ENCODE measurements at regions not wholly inside any gene's neighbourhood (a gene's known extent, or its start where the extent isn't known, plus 50 kb on each side); places are given as distances from the start of the nearest gene placed in this dataset.

DNA sequence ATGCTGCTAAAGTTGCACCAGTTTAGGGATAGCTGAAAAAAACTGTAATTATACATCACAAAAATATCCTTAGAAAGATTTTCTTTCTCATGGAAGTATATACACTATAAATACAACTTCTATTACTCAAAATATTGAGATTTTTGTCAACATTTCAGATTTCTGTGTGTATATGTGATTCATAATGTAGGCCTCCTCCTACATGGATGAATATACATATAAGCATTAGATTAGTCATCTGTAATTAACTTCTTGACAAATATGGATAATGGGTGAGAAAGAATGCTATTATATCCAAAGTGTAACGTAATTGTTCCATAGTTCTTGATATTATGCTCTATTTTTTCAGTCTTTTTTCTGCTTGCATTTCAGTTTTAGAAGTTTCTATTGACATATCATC lies 124.9 kb downstream of the CBLL2 start:
- no peaks in the 10 kb centered on the region for H3K79me2 ChIP-seq (replicated peaks; ENCODE audit: insufficient read depth, low read length)
- H3K27ac ChIP-seq (ENCODE audit: low read length), result no peak overlapping the region
- no peak overlapping the region for H2AFZ ChIP-seq (ENCODE audit: low read depth, low read length)
- no peak overlapping the region for H3K4me3 ChIP-seq (ENCODE audit: low read length)
- no peak for TF ChIP-seq SMC3 (conservative IDR thresholded peaks at IDR 0.05; ENCODE audit: poor library complexity)
- no peak overlapping the region for H3K4me2 ChIP-seq (ENCODE audit: low read length)
- H3F3A ChIP-seq (ENCODE audit: insufficient read depth, low read length, poor library complexity, severe bottlenecking), result no peaks in the 10 kb centered on the region
- no peaks in the 10 kb centered on the region for H3K27me3 ChIP-seq (ENCODE audit: insufficient read depth, low read depth, low read length)
- H3K9ac ChIP-seq (ENCODE audit: low read length), result no peak overlapping the region
- no peaks in the 10 kb centered on the region for H3K36me3 ChIP-seq (ENCODE audit: insufficient read depth, low read length)
- no peaks in the 10 kb centered on the region for H3K9me2 ChIP-seq (ENCODE audit: insufficient read depth, low read length)
- H3K9me3 ChIP-seq (ENCODE audit: low read length), result no peaks in the 10 kb centered on the region
- H4K20me1 ChIP-seq (ENCODE audit: insufficient read depth), result no peaks in the 10 kb centered on the region

DNA sequence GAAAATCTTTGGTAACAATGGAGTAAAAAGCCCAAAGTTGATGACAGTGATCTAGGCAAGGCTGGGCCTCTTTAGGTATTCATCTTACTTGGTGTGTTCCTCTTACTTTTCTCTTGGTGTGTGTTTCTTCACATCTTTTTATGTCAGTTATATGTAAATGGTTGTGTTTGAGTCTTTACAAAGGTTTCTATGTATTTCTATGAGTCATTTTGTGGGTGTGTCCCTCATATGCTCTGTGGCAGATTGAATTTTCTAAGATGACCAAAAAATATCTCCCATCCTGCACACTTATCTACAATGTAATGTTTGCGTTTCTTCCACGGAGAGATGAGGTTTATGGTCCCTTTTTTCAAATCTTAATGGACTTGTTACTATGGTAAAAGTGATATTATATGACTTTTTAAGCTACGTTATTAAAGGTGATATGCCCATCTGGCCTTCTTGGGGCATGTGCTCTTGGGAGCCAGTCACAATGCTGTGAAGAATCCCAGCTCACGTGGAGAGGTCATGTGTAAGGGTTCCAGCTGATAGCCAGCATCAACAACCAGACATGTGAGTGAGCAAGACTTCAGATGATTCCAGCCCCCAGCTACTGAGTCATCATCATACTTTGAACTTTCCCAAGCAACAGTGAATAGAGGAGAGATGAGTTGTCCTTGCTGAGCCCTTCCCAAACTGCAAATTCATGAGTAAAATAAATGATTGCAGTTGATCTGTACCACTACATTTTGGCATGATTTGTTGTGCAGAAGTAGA lies 126.9 kb downstream of the CBLL2 start:
- no peaks in the 10 kb centered on the region for H3K9me2 ChIP-seq (ENCODE audit: insufficient read depth, low read length)
- H4K20me1 ChIP-seq (ENCODE audit: insufficient read depth), result no peaks in the 10 kb centered on the region
- no peaks in the 10 kb centered on the region for H3K27me3 ChIP-seq (ENCODE audit: insufficient read depth, low read depth, low read length)
- no peaks in the 10 kb centered on the region for H3F3A ChIP-seq (ENCODE audit: insufficient read depth, low read length, poor library complexity, severe bottlenecking)
- no peaks in the 10 kb centered on the region for H3K36me3 ChIP-seq (ENCODE audit: insufficient read depth, low read length)
- no peak overlapping the region for H3K4me2 ChIP-seq (ENCODE audit: low read length)
- H2AFZ ChIP-seq (ENCODE audit: low read depth, low read length), result no peak overlapping the region
- no peak for TF ChIP-seq RAD21 (conservative IDR thresholded peaks at IDR 0.05)
- no peak for TF ChIP-seq MXI1 (conservative IDR thresholded peaks at IDR 0.05; ENCODE audit: poor library complexity, severe bottlenecking)
- no peak for TF ChIP-seq SMC3 (conservative IDR thresholded peaks at IDR 0.05; ENCODE audit: poor library complexity)
- no peak for TF ChIP-seq EZH2 (IDR thresholded peaks at IDR 0.05; ENCODE audit: borderline replicate concordance, insufficient read depth, low read length, poor library complexity, severe bottlenecking)
- TF ChIP-seq, protein P1, sequence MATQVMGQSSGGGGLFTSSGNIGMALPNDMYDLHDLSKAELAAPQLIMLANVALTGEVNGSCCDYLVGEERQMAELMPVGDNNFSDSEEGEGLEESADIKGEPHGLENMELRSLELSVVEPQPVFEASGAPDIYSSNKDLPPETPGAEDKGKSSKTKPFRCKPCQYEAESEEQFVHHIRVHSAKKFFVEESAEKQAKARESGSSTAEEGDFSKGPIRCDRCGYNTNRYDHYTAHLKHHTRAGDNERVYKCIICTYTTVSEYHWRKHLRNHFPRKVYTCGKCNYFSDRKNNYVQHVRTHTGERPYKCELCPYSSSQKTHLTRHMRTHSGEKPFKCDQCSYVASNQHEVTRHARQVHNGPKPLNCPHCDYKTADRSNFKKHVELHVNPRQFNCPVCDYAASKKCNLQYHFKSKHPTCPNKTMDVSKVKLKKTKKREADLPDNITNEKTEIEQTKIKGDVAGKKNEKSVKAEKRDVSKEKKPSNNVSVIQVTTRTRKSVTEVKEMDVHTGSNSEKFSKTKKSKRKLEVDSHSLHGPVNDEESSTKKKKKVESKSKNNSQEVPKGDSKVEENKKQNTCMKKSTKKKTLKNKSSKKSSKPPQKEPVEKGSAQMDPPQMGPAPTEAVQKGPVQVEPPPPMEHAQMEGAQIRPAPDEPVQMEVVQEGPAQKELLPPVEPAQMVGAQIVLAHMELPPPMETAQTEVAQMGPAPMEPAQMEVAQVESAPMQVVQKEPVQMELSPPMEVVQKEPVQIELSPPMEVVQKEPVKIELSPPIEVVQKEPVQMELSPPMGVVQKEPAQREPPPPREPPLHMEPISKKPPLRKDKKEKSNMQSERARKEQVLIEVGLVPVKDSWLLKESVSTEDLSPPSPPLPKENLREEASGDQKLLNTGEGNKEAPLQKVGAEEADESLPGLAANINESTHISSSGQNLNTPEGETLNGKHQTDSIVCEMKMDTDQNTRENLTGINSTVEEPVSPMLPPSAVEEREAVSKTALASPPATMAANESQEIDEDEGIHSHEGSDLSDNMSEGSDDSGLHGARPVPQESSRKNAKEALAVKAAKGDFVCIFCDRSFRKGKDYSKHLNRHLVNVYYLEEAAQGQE (IDR thresholded peaks at IDR 0.05; ENCODE audit: borderline replicate concordance), result no peak
- TF ChIP-seq TAF1 (IDR thresholded peaks at IDR 0.05; ENCODE audit: low read depth), result no peak
- H3K4me3 ChIP-seq (ENCODE audit: low read length), result no peak overlapping the region
- no peaks in the 10 kb centered on the region for H3K9me3 ChIP-seq (ENCODE audit: low read length)
- no peaks in the 10 kb centered on the region for H3K79me2 ChIP-seq (replicated peaks; ENCODE audit: insufficient read depth, low read length)
- no peak overlapping the region for H3K9ac ChIP-seq (ENCODE audit: low read length)
- H3K27ac ChIP-seq (ENCODE audit: low read length), result no peak overlapping the region

DNA sequence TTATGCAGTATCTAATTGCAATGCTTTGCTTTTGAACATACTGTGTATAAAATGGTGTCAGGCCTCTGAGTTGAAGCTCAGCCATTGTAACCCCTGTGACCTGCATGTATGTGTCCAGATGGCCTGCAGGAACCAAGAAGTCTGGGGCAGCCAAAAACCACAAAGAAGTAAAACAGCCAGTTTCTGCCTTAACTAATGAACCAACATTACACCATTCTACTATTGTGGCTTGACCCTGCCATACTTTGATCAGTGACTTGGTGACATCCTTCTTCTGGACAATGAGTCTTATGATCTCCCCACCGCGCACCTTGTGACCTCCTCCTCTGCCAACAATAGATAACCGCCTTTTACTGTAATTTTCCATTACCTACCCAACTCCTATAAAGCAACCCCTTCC lies 131.6 kb downstream of the CBLL2 start:
- no peaks in the 10 kb centered on the region for H3K27me3 ChIP-seq (ENCODE audit: insufficient read depth, low read depth, low read length)

More for the DNA sequence above, 131.6 kb downstream of the CBLL2 start:
- Histone ChIP-seq H2AFZ (ENCODE audit: low read depth, low read length) (no peak overlapping the region), H3K9ac (ENCODE audit: low read length) (no peak overlapping the region), H3K9me2 (ENCODE audit: insufficient read depth, low read length) (no peaks in the 10 kb centered on the region), H3K27ac (ENCODE audit: low read length) (no peak overlapping the region), H3K36me3 (ENCODE audit: insufficient read depth, low read length) (no peaks in the 10 kb centered on the region), H3K9me3 (ENCODE audit: low read length) (no peaks in the 10 kb centered on the region), H3K4me2 (ENCODE audit: low read length) (no peak overlapping the region), H4K20me1 (ENCODE audit: insufficient read depth) (no peaks in the 10 kb centered on the region), H3K79me2 (replicated peaks; ENCODE audit: insufficient read depth, low read length) (no peaks in the 10 kb centered on the region), H3K4me3 (ENCODE audit: low read length) (no peak overlapping the region), H3F3A (ENCODE audit: insufficient read depth, low read length, poor library complexity, severe bottlenecking) (no peaks in the 10 kb centered on the region)
- TF ChIP-seq MXI1 (conservative IDR thresholded peaks at IDR 0.05; ENCODE audit: poor library complexity, severe bottlenecking), result no peak
- TF ChIP-seq, protein P1 (IDR thresholded peaks at IDR 0.05; ENCODE audit: borderline replicate concordance), result no peak
- TF ChIP-seq EZH2 (IDR thresholded peaks at IDR 0.05; ENCODE audit: borderline replicate concordance, insufficient read depth, low read length, poor library complexity, severe bottlenecking), result no peak
- TF ChIP-seq, protein P2, sequence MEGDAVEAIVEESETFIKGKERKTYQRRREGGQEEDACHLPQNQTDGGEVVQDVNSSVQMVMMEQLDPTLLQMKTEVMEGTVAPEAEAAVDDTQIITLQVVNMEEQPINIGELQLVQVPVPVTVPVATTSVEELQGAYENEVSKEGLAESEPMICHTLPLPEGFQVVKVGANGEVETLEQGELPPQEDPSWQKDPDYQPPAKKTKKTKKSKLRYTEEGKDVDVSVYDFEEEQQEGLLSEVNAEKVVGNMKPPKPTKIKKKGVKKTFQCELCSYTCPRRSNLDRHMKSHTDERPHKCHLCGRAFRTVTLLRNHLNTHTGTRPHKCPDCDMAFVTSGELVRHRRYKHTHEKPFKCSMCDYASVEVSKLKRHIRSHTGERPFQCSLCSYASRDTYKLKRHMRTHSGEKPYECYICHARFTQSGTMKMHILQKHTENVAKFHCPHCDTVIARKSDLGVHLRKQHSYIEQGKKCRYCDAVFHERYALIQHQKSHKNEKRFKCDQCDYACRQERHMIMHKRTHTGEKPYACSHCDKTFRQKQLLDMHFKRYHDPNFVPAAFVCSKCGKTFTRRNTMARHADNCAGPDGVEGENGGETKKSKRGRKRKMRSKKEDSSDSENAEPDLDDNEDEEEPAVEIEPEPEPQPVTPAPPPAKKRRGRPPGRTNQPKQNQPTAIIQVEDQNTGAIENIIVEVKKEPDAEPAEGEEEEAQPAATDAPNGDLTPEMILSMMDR (IDR thresholded peaks at IDR 0.05; ENCODE audit: poor library complexity, severe bottlenecking), result no peak
- no peak for TF ChIP-seq TAF1 (IDR thresholded peaks at IDR 0.05; ENCODE audit: low read depth)
- no peak for TF ChIP-seq SMC3 (conservative IDR thresholded peaks at IDR 0.05; ENCODE audit: poor library complexity)
- no peak for TF ChIP-seq POLR2AphosphoS5 (IDR thresholded peaks at IDR 0.05)
- TF ChIP-seq RAD21 (conservative IDR thresholded peaks at IDR 0.05), result no peak
- TF ChIP-seq EP300 (conservative IDR thresholded peaks at IDR 0.05; ENCODE audit: poor library complexity, severe bottlenecking), result no peak

Measured in neural cell (in vitro differentiated cells).